H9 (cell line): ENCODE measurements at regions not wholly inside any gene's neighbourhood (a gene's known extent, or its start where the extent isn't known, plus 50 kb on each side); places are given as distances from the start of the nearest gene placed in this dataset.

Experiments used
- DNase-seq: peaks from one replicate; pipeline ENCODE4 v3.0.0-alpha.2; 2017
- H2AFZ ChIP-seq: one replicate; pipeline ENCODE4 v1.6.1; 2013; ENCODE audit warnings: mild to moderate bottlenecking, low read length, control low read depth, moderate library complexity
- H2AK5ac ChIP-seq: 2 replicates; pipeline ENCODE4 v1.6.1; 2013; ENCODE audit warnings: low read length, control low read depth, mixed read lengths; ENCODE audit not compliant: insufficient read length
- H2BK120ac ChIP-seq: one replicate; pipeline ENCODE4 v1.6.1; 2013; ENCODE audit warnings: low read depth, mild to moderate bottlenecking, low read length, control low read depth, inconsistent platforms; ENCODE audit not compliant: poor library complexity, severe bottlenecking
- H2BK12ac ChIP-seq: 2 replicates; pipeline ENCODE4 v1.6.1; 2013; ENCODE audit warnings: low read length, control low read depth, mixed read lengths, low read depth; ENCODE audit not compliant: insufficient read length
- H2BK15ac ChIP-seq: 2 replicates; pipeline ENCODE4 v1.6.1; 2013; ENCODE audit warnings: low read depth, low read length, control low read depth
- H2BK20ac ChIP-seq: one replicate; pipeline ENCODE4 v1.6.1; 2013; ENCODE audit warnings: low read depth, mild to moderate bottlenecking, low read length, control low read depth, inconsistent platforms; ENCODE audit not compliant: poor library complexity, severe bottlenecking
- H2BK5ac ChIP-seq: 2 replicates; pipeline ENCODE4 v1.6.1; 2013; ENCODE audit warnings: low read length, control low read depth, mixed read lengths; ENCODE audit not compliant: insufficient read length
- H3K14ac ChIP-seq: 2 replicates; pipeline ENCODE4 v1.6.1; 2013; ENCODE audit warnings: low read length, control low read depth; ENCODE audit not compliant: insufficient read depth
- H3K18ac ChIP-seq: 2 replicates; pipeline ENCODE4 v1.6.1; 2013; ENCODE audit warnings: low read depth, mild to moderate bottlenecking, mixed read lengths, low read length, control low read depth; ENCODE audit not compliant: insufficient read length
- H3K23ac ChIP-seq: 2 replicates; pipeline ENCODE4 v1.6.1; 2013; ENCODE audit warnings: low read length, control low read depth, mixed read lengths, low read depth; ENCODE audit not compliant: insufficient read length
- H3K23me2 ChIP-seq: 2 replicates; pipeline ENCODE4 v1.6.1; 2013; ENCODE audit warnings: low read depth, mild to moderate bottlenecking, mixed read lengths, low read length, control low read depth; ENCODE audit not compliant: insufficient read length, poor library complexity, severe bottlenecking
- H3K27ac ChIP-seq: 2 replicates; pipeline ENCODE4 v1.5.1; 2013; ENCODE audit warnings: low read length, control low read depth, mixed read lengths, low read depth; ENCODE audit not compliant: insufficient read length
- H3K27me3 ChIP-seq: 2 replicates; pipeline ENCODE4 v1.6.1; 2013; ENCODE audit warnings: low read length, control low read depth, inconsistent platforms; ENCODE audit not compliant: insufficient read depth
- H3K4ac ChIP-seq: 2 replicates; pipeline ENCODE4 v1.6.1; 2013; ENCODE audit warnings: low read depth, mild to moderate bottlenecking, control low read depth, inconsistent platforms, low read length, moderate library complexity
- H3K4me1 ChIP-seq: 2 replicates; pipeline ENCODE4 v1.6.1; 2013; ENCODE audit warnings: low read length, control low read depth, inconsistent platforms; ENCODE audit not compliant: insufficient read depth
- H3K4me2 ChIP-seq: 2 replicates; pipeline ENCODE4 v1.6.1; 2013; ENCODE audit warnings: low read length, control low read depth, mixed read lengths; ENCODE audit not compliant: insufficient read length, insufficient read depth
- H3K56ac ChIP-seq: 2 replicates; pipeline ENCODE4 v1.6.1; 2013; ENCODE audit warnings: low read depth, mild to moderate bottlenecking, mixed read lengths, low read length, control low read depth; ENCODE audit not compliant: insufficient read length
- H3K79me1 ChIP-seq: 2 replicates; pipeline ENCODE4 v1.6.1; 2013; ENCODE audit warnings: low read depth, mild to moderate bottlenecking, moderate library complexity, low read length, control low read depth, inconsistent platforms; ENCODE audit not compliant: insufficient read depth, poor library complexity, severe bottlenecking
- H3K79me2 ChIP-seq: 2 replicates; pipeline ENCODE4 v1.6.1; 2013; ENCODE audit warnings: low read length, control low read depth, inconsistent platforms; ENCODE audit not compliant: insufficient read depth
- H3K9ac ChIP-seq: 2 replicates; pipeline ENCODE4 v1.6.1; 2013; ENCODE audit warnings: low read length, control low read depth, mixed read lengths; ENCODE audit not compliant: insufficient read length; ENCODE audit errors: extremely low read depth
- H3K9me3 ChIP-seq: one replicate; pipeline ENCODE4 v1.6.1; 2013; ENCODE audit warnings: low read depth, low read length, inconsistent platforms; ENCODE audit not compliant: control insufficient read depth
- H3T11ph ChIP-seq: one replicate; pipeline ENCODE4 v1.6.1; 2013; ENCODE audit warnings: mild to moderate bottlenecking, low read length, control low read depth, inconsistent platforms
- H4K20me1 ChIP-seq: one replicate; pipeline ENCODE4 v1.6.1; 2013; ENCODE audit not compliant: control insufficient read depth, insufficient read length, insufficient read depth
- H4K5ac ChIP-seq: 2 replicates; pipeline ENCODE4 v1.6.1; 2013; ENCODE audit warnings: low read depth, mild to moderate bottlenecking, mixed read lengths, low read length, control low read depth; ENCODE audit not compliant: insufficient read length
- H4K8ac ChIP-seq: replicated peaks from 2 replicates; pipeline ENCODE4 v1.6.1; 2013; ENCODE audit warnings: low read length, control low read depth, mixed read lengths, low read depth; ENCODE audit not compliant: insufficient read length
- H4K91ac ChIP-seq: 2 replicates; pipeline ENCODE4 v1.6.1; 2013; ENCODE audit warnings: low read depth, mild to moderate bottlenecking, moderate library complexity, mixed read lengths, low read length, control low read depth; ENCODE audit not compliant: insufficient read length
- H3K27ac Mint-ChIP-seq, 3 experiments: 2 replicates in 2 of 3; 3 replicates in 1 of 3; pipeline ENCODE4 v1.8.0; 2020 to 2021; ENCODE audit warnings: mixed read lengths in 3 of 3, mild to moderate bottlenecking in 1 of 3, moderate library complexity in 1 of 3
- H3K27me3 Mint-ChIP-seq: 2 replicates; pipeline ENCODE4 v1.8.0; 2021; ENCODE audit warnings: low read depth, mild to moderate bottlenecking, moderate library complexity, mixed read lengths
- H3K36me3 Mint-ChIP-seq, 3 experiments: 2 replicates in 2 of 3; 3 replicates in 1 of 3; pipeline ENCODE4 v1.8.0; 2020 to 2021; ENCODE audit warnings: low read depth in 3 of 3, mixed read lengths in 3 of 3; ENCODE audit not compliant: insufficient read depth in 1 of 3
- H3K4me1 Mint-ChIP-seq, 2 experiments: 2 replicates each; pipeline ENCODE4 v1.8.0; 2020; ENCODE audit warnings: mixed read lengths in 2 of 2
- H3K4me3 Mint-ChIP-seq, 2 experiments: 2 replicates in 1 of 2; 3 replicates in 1 of 2; pipeline ENCODE4 v1.8.0; 2020 to 2021; ENCODE audit warnings: mild to moderate bottlenecking in 2 of 2, mixed read lengths in 2 of 2, moderate library complexity in 1 of 2
- H3K9me3 Mint-ChIP-seq, 2 experiments: 2 replicates in 1 of 2; 3 replicates in 1 of 2; pipeline ENCODE4 v1.8.0; 2020; ENCODE audit warnings: mild to moderate bottlenecking in 2 of 2, mixed read lengths in 2 of 2, moderate library complexity in 1 of 2
- CTCF ChIP-seq: fragments of 200-600 bp; sonication (generic); conservative IDR thresholded peaks from 3 replicates; pipeline ENCODE4 v1.8.0; 2021; ENCODE audit warnings: antibody characterized with exemption, mild to moderate bottlenecking
- whole genome bisulfite sequencing: extraction: QIAGEN DNeasy Blood & Tissue Kit; methylation state at CpG from one replicate; pipeline ENCODE4 v1.1.7; 2013; ENCODE audit warnings: missing lambda C conversion rate, low lambda C conversion rate, mixed read lengths; ENCODE audit not compliant: insufficient read length; ENCODE audit errors: extremely low coverage; 5-methylcytosine and 5-hydroxymethylcytosine counted together

- no peaks in the 10 kb centered on the region for H3K4me1 ChIP-seq
- H2BK12ac ChIP-seq = no peak overlapping the region
- H3K9ac ChIP-seq = no peak overlapping the region
- H4K5ac ChIP-seq = no peak overlapping the region
- H2BK20ac ChIP-seq = no peak overlapping the region
- no peaks in the 10 kb centered on the region for H3K27me3 ChIP-seq
- H3K79me2 ChIP-seq = no peaks in the 10 kb centered on the region
- peak; percentile 79 for DNase-seq
- no peak overlapping the region for H3K27ac ChIP-seq
- H3K4me1 Mint-ChIP-seq = 0 out of 4 replicates have a peak, but pooled peaks cover 0 to 3% of the 10 kb centered on the region in 2 experiments
- H3K23ac ChIP-seq = no peak overlapping the region
- no peak overlapping the region for H4K8ac ChIP-seq
- no peak overlapping the region for H3K4ac ChIP-seq
- H2BK5ac ChIP-seq = no peak overlapping the region
- no peaks in the 10 kb centered on the region for H3K23me2 ChIP-seq
- H3K4me3 Mint-ChIP-seq = no peak overlapping the region
- H3K36me3 Mint-ChIP-seq = no peaks in the 10 kb centered on the region
- no peak overlapping the region for H2BK120ac ChIP-seq
- no CpG with 5 or more reads among the region's 7 CpGs for WGBS
- peaks cover 3% of the 10 kb centered on the region; the same call in 1 of the 2 replicates for H3K27me3 Mint-ChIP-seq
- H3K9me3 Mint-ChIP-seq = no peaks in the 10 kb centered on the region
- no peak overlapping the region for H2AFZ ChIP-seq
- no peak overlapping the region for H3T11ph ChIP-seq
- H3K9me3 ChIP-seq = no peaks in the 10 kb centered on the region
- no peak overlapping the region for H3K27ac Mint-ChIP-seq
- H4K91ac ChIP-seq = no peak overlapping the region
- H3K14ac ChIP-seq = no peak overlapping the region
- TF ChIP-seq CTCF = peak; percentile 87
- H3K79me1 ChIP-seq = no peaks in the 10 kb centered on the region
- H2BK15ac ChIP-seq = no peak overlapping the region
- no peak overlapping the region for H3K18ac ChIP-seq
- H3K4me2 ChIP-seq = no peak overlapping the region
- no peak overlapping the region for H2AK5ac ChIP-seq
- no peak overlapping the region for H3K56ac ChIP-seq
- H4K20me1 ChIP-seq = no peaks in the 10 kb centered on the region
These were observed 300.0 kb upstream of the SMIM21 start for GRCh38 chr18:75727456-75727855.
